GM12872 (cell line): ENCODE measurements at regions not wholly inside any gene's neighbourhood (a gene's known extent, or its start where the extent isn't known, plus 50 kb on each side); places are given as distances from the start of the nearest gene placed in this dataset.

Source experiments
- TF ChIP-seq, protein P1 (sequence below): IDR thresholded peaks from 3 replicates; pipeline ENCODE4 v1.5.1; 2011; ENCODE audit warnings: low read depth, mild to moderate bottlenecking, low read length, moderate library complexity; ENCODE audit not compliant: insufficient read depth

DNA sequence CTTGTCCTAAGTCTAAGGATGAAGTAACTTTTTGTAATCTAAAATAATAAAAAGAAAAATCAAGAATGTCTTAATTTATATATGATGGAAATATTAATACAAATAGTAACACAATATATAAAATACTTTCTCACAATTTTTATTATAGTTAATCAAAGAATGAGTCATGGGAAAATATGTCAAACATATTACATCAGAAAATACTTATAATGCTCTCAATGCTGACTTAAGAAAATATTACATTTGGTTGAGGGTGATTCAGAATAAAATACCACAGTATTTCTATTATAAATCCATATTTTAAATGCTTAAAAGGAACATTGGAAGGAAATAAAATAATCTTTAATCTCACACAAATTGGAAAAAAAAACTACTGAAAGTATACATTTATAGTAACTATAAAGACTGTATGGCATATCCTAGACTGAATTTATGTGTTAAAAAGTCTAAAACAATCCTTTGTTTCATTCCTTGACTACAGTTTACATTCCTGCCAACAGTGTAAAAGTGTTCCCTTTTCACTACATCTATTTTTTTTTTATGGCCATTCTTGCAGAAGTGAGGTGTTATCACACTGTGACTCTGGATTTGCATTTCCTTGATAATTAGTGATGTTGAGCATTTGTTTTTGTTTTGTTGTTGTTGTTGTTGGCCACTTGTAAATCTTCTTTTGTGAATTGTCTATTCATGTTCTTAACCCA, 1573.5 kb upstream of the ACVR2A start:
- TF ChIP-seq, protein P1, sequence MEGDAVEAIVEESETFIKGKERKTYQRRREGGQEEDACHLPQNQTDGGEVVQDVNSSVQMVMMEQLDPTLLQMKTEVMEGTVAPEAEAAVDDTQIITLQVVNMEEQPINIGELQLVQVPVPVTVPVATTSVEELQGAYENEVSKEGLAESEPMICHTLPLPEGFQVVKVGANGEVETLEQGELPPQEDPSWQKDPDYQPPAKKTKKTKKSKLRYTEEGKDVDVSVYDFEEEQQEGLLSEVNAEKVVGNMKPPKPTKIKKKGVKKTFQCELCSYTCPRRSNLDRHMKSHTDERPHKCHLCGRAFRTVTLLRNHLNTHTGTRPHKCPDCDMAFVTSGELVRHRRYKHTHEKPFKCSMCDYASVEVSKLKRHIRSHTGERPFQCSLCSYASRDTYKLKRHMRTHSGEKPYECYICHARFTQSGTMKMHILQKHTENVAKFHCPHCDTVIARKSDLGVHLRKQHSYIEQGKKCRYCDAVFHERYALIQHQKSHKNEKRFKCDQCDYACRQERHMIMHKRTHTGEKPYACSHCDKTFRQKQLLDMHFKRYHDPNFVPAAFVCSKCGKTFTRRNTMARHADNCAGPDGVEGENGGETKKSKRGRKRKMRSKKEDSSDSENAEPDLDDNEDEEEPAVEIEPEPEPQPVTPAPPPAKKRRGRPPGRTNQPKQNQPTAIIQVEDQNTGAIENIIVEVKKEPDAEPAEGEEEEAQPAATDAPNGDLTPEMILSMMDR: no peak

DNA sequence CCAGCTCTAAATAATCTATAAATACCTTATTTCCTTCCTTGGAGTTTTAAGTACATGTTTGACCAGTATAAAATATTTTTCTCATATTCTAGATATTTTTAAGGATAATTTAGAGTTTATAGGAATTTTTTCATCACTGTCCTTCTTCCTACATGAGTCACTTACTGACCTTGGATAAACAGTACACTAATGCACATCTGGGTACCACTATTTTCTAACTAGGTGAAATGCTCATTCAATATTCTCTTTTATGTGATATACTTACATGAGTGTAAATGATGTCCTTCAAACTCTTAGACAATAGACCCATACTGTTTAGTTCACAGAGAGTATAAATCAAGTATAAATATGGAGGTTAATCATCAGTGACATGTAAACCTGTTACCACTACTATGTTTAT, 1574.2 kb upstream of the ACVR2A start:
- TF ChIP-seq, protein P1: no peak

DNA sequence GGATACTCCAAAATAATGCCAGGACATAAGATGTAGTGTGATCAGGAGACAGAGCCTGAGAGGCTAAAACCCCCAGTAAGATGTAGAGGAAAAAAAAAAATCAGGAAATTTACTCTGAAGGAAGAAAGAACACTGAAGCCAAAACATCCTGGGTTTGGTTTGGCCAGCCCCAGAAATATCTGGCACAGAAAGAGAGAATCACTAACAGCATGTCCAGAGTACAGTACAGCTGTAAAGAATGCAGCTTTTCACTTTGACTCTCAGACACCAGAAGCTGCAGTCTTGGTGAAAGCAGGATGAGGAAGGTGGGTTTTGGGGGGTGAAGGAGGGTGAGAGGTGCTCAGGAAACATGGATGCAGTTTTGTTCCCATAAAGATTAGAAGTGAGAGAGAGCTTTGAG, 1577.7 kb upstream of the ACVR2A start:
- TF ChIP-seq, protein P1: no peak

DNA sequence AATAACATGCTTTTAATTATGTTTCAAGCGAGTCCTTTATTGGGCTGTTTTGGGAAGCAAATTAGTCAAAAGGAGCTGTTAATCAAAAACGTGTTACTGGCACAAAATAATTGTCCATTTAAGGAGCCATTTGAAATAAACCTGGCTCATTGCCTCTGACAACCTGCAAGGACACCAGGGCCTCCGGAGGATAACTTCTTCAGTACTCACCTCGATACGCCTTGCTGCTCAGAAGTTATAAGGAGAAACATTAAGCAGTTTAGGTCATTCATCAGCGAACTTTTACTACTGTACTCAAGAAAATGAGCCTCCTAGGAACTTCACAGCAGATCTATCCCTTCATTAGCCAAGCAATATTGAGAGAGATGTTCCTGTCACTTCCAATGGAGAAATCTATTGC, 1579.2 kb upstream of the ACVR2A start:
- TF ChIP-seq, protein P1: no peak

DNA sequence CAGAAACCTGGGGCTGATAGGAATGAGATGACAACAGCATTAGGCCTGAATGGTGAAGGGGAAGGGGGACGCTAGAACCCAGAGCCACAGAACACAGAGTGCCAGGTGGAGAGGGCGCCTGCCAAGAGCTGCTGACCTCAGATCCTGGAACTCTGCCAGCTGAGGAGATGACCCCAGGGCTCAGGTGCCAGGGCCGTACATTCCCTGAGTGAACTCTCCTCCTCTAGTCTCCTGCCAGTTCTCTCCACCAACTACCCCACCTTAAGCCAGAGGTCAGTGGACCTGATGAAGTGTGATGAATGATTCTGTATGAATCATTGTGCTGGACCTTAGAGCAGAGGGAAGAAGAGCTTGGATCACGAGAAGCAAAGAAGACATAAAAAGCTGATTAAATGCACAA, 1582.2 kb upstream of the ACVR2A start:
- TF ChIP-seq, protein P1: no peak

DNA sequence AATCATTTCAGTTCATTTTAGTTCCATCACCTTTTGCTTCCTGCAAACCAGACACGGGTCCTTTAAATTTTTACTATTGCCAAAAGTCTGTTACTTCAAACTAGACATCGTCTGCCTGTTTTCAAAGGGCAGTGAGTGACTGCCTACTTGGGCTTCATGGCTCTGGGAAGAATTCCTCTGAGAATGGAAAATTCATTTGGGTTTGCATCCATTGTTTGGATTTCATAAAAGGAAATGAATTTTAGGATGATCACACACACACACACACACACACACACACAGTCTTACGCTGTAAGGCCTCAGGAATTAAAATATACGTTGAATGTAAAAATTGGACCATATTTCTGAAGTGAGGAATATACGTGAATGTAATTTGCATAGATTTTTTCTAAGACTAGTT, 1584.3 kb upstream of the ACVR2A start:
- TF ChIP-seq, protein P1: no peak

DNA sequence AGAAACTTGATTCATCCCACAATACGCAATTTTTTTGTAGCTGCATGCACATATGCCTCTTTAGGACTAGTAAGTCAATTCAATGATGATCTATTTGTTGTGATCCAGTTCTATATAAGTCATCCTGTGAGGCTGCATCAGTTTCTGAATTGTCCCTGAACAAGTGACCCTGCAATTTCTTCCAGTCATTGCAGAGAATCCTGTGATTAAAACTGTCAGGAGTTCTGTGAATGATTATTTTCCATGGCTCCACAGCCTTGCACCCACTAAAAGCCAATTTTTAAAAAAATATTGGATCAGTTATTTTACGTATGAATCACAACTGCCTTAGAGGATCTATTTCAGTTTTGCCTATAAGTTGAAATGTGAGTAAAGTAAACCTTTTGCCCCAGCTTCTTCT, 1585.0 kb upstream of the ACVR2A start:
- TF ChIP-seq, protein P1: no peak
